ENCODE measurements at regions not wholly inside any gene's neighbourhood (a gene's known extent, or its start where the extent isn't known, plus 50 kb on each side); places are given as distances from the start of the nearest gene placed in this dataset.

DNA sequence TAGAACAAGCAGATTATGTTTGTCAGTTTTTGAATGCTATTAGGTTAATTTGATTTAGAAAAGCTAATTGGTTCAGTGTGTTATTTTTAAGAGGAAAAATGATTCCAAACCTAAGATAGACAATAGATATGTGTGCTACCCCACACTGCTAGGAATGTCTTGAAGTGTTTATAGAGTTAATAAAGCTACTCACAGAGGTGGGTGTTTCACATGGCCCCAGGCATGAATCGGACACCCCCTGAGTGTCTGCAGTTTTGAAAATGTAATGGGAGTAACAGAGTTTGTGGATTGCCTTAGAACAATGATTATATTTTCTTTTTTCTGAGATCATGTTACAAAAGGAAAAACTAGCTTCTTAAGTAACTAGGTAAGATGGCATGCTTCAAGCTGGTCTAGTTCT is 348.3 kb downstream of the ADCYAP1 start:
- TF ChIP-seq POLR2A (IDR thresholded peaks at IDR 0.05; ENCODE audit: extremely low read depth, insufficient read length): no peak
- TF ChIP-seq, protein P1, sequence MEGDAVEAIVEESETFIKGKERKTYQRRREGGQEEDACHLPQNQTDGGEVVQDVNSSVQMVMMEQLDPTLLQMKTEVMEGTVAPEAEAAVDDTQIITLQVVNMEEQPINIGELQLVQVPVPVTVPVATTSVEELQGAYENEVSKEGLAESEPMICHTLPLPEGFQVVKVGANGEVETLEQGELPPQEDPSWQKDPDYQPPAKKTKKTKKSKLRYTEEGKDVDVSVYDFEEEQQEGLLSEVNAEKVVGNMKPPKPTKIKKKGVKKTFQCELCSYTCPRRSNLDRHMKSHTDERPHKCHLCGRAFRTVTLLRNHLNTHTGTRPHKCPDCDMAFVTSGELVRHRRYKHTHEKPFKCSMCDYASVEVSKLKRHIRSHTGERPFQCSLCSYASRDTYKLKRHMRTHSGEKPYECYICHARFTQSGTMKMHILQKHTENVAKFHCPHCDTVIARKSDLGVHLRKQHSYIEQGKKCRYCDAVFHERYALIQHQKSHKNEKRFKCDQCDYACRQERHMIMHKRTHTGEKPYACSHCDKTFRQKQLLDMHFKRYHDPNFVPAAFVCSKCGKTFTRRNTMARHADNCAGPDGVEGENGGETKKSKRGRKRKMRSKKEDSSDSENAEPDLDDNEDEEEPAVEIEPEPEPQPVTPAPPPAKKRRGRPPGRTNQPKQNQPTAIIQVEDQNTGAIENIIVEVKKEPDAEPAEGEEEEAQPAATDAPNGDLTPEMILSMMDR (IDR thresholded peaks at IDR 0.05; ENCODE audit: low read depth, low read length): no peak
- TF ChIP-seq, protein P2, sequence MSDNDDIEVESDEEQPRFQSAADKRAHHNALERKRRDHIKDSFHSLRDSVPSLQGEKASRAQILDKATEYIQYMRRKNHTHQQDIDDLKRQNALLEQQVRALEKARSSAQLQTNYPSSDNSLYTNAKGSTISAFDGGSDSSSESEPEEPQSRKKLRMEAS (IDR thresholded peaks at IDR 0.05; ENCODE audit: low read depth, low read length): no peak
